Neutrophil (primary cell): ENCODE measurements at regions not wholly inside any gene's neighbourhood (a gene's known extent, or its start where the extent isn't known, plus 50 kb on each side); places are given as distances from the start of the nearest gene placed in this dataset.
"Not testable (repeated sequence)": the region's sequence is repeated elsewhere in the genome, so short reads cannot be mapped to it uniquely, and the experiment has no call there.

ENCODE experiments used
- H3K27ac ChIP-seq: fragments of 200-600 bp; sonication (generic); 2 replicates; pipeline ENCODE4 v1.5.1; 2016; ENCODE audit warnings: mild to moderate bottlenecking, moderate library complexity
- H3K27me3 ChIP-seq: fragments of 200-600 bp; sonication (generic); 2 replicates; pipeline ENCODE4 v1.6.0; 2016; ENCODE audit warnings: mild to moderate bottlenecking
- H3K36me3 ChIP-seq: fragments of 200-600 bp; sonication (generic); 2 replicates; pipeline ENCODE4 v1.5.1; 2017
- H3K4me1 ChIP-seq, 2 experiments: fragments of 200-600 bp in 1 of 2; sonication (generic) in 1 of 2; 1 replicate in 1 of 2; 2 replicates in 1 of 2; pipeline versions ENCODE4 v1.5.1 to v1.6.1; 2013 to 2016; ENCODE audit warnings: low read depth in 1 of 2, low read length in 1 of 2, mild to moderate bottlenecking in 1 of 2, moderate library complexity in 1 of 2; ENCODE audit not compliant: control insufficient read depth in 1 of 2, insufficient read depth in 1 of 2
- H3K4me3 ChIP-seq, 2 experiments: fragments of 200-600 bp in 1 of 2; sonication (generic) in 1 of 2; 1 replicate in 1 of 2; 2 replicates in 1 of 2; pipeline ENCODE4 v1.5.1; 2013 to 2016; ENCODE audit warnings: low read depth in 1 of 2, low read length in 1 of 2, mild to moderate bottlenecking in 1 of 2, moderate library complexity in 1 of 2
- H3K9me3 ChIP-seq: fragments of 200-600 bp; sonication (generic); 2 replicates; pipeline ENCODE4 v1.5.1; 2016
- TF ChIP-seq, protein P1 (sequence below): fragments of 200-600 bp; sonication (generic); IDR thresholded peaks from 2 replicates; pipeline ENCODE4 v1.5.1; 2016; ENCODE audit warnings: antibody characterized with exemption

DNA sequence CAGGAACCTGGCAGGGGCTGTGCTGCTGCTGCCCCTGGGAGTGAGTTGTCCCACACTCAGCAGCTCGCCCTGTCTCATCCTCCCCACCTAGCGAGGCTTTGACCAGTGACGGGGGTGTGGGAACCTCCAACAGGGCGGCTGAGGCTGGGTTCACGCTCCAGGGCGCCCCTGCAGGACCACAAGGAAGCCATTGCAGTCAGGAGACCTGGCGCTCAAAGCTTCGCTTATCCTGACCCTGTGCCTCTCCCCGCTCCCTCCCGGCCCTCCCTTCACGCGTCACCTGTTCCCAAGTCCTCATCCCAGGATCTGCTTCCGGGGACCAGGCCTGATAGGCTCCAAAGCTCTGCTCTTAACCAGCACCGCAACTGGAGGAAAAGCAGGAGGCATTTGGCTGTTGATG, 272.0 kb upstream of the SFSWAP start:
- H3K4me3 ChIP-seq = no peak overlapping the region
- TF ChIP-seq, protein P1, sequence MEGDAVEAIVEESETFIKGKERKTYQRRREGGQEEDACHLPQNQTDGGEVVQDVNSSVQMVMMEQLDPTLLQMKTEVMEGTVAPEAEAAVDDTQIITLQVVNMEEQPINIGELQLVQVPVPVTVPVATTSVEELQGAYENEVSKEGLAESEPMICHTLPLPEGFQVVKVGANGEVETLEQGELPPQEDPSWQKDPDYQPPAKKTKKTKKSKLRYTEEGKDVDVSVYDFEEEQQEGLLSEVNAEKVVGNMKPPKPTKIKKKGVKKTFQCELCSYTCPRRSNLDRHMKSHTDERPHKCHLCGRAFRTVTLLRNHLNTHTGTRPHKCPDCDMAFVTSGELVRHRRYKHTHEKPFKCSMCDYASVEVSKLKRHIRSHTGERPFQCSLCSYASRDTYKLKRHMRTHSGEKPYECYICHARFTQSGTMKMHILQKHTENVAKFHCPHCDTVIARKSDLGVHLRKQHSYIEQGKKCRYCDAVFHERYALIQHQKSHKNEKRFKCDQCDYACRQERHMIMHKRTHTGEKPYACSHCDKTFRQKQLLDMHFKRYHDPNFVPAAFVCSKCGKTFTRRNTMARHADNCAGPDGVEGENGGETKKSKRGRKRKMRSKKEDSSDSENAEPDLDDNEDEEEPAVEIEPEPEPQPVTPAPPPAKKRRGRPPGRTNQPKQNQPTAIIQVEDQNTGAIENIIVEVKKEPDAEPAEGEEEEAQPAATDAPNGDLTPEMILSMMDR = no peak
- H3K9me3 ChIP-seq = no peaks in the 10 kb centered on the region
- H3K27ac ChIP-seq = no peak overlapping the region
- peaks cover 38% of the 10 kb centered on the region for H3K27me3 ChIP-seq
- no peaks in the 10 kb centered on the region for H3K36me3 ChIP-seq
- no peaks in the 10 kb centered on the region for H3K4me1 ChIP-seq

DNA sequence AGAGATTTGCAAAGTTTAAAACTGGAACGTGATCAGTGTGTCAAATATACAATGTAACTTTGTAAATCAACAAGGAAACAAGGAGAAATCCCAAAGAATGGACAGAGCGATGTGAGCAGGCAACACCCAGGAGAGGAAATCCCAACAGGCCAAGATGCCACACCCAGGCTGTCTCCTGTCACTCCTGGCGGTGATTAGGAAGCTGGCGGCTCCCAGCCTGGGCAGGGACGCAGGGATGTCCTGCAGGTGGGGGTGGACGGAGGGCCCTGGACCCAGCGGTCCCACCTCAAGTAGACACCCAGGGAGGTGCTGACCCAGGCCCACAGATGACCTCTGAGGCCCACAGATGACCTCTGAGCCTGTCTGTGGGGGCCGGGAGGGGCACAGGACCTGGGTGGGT, 271.1 kb upstream of the SFSWAP start:
- H3K27me3 ChIP-seq = peaks cover 30% of the 10 kb centered on the region
- not testable (repeated sequence) for H3K9me3 ChIP-seq, H3K27ac ChIP-seq, H3K36me3 ChIP-seq, H3K4me1 ChIP-seq, H3K4me3 ChIP-seq

DNA sequence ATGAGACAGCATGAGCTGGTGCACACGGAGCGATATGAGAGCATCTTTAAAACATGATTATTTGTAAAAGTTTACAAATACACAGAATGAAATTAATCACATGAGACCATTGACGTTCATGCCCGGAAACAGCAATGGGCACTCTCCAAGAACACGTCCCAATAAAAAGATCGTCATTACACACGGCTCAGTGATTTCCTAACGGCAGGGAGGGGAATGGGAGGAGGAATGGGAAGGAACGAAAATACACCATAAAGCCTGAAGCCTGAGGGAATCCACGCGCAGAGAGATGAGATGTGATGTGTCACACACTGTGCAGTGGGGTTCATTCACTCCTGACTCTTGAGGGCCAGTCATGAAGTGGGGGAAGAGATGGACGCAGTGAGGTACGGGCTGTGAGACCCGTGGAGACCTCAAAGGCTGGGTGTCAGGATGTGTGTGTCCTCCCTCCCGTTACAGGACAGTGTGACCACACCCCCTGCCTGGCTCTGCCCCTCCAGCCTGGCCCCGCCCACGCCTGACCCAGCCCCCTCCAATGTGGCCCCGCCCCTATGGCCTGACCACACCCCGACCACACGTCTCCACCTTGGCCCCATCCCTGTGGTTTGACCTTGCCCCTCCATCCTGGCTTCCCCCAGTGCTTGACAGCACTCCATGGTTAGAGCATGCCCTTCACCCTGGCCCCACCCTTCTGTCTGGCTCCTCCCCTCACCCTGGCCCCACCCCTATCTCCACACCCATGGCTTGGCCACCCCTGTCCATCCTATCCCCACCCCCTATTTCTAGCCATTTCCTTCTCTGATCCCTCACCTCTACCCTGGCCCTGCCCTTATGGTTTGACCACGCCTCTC, 270.5 kb upstream of the SFSWAP start:
- not testable (repeated sequence) for H3K4me3 ChIP-seq, H3K27ac ChIP-seq, H3K36me3 ChIP-seq, H3K4me1 ChIP-seq, H3K9me3 ChIP-seq
- peaks cover 23% of the 10 kb centered on the region for H3K27me3 ChIP-seq

DNA sequence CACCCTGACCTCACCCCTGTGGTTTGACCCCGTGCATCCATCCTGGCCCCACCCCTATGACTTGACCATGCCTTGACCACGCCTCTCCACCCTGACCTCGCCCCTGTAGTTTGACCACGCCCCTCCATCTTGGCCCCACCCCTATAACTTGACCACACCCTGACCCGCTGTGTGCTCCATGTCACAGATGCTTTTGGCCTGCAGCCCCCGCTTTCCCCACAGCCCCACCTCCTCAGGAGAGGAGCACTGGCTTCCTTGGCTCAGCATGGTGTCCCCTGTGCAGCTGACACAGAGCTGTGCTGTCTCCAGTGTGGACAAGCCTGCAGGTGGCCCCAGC, 269.9 kb upstream of the SFSWAP start:
- peaks cover 17% of the 10 kb centered on the region for H3K27me3 ChIP-seq
- TF ChIP-seq, protein P1 = no peak
- H3K36me3 ChIP-seq = no peaks in the 10 kb centered on the region
- H3K27ac ChIP-seq = no peak overlapping the region
- no peak overlapping the region for H3K4me3 ChIP-seq
- H3K9me3 ChIP-seq = no peaks in the 10 kb centered on the region
- H3K4me1 ChIP-seq = no peaks in the 10 kb centered on the region

DNA sequence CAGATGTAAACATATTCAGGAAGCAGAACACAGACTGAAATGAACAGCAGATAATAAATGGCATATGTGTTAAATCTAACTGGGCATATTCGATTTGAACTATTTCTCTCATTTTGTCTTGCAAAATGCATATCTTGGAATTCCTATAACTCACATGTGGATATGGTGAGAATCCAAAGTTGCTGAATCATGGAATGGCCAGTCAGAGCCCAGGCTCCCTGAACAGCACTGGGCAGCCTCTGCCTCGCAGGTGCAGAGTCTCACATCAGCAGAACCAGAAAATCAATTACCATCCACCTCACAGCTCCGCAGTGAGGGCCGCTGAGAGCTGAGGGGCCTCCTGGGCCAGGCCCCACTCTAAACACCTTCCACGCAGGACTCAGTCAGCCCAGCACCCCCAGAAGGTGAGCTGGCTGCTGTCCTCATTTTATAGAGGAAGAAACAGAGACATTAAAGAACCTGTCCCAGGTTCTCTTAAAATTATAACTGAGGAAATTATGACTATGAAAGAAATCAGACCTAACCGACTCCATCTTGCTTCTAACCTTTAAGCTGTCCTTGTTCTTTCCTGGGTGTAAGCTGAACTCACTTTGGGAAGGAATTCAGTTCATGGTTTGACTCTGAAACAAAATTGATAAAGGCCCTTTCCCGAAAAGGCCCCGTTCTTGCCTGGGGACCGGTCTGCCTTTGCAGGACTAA, 269.1 kb upstream of the SFSWAP start:
- peaks cover 10% of the 10 kb centered on the region for H3K27me3 ChIP-seq
- H3K9me3 ChIP-seq = no peaks in the 10 kb centered on the region
- H3K4me3 ChIP-seq = no peak overlapping the region
- TF ChIP-seq, protein P1 = no peak
- no peaks in the 10 kb centered on the region for H3K36me3 ChIP-seq
- no peak overlapping the region for H3K27ac ChIP-seq
- H3K4me1 ChIP-seq = no peaks in the 10 kb centered on the region

DNA sequence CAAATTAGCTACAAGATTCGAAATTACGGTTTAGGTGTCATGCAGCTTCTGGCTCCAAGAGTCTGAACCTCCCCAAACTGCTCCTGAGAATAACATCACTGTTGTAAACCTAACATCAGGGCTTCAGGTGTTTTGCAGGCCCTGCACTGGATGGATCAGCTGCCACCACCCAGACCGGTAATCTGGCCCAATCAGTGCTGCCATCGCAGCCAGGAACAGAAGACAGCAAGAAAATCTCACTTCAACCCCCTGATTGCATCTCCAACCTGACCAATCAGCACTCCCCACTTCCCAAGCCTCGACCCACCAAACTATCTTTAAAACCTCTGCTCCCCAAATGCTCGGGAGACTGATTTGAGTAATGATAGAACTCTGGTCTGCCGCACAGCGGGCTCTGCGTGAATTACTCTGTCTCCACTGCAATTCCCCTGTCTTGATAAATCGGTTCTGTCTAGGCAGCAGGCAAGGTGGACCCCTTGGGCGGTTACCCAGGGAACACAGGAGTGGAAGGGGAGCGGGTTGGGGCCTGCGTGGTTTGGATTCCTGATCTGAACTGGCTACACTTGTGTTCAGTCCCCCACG, 268.5 kb upstream of the SFSWAP start:
- H3K9me3 ChIP-seq = no peaks in the 10 kb centered on the region
- TF ChIP-seq, protein P1 = no peak
- H3K27ac ChIP-seq = no peak overlapping the region
- H3K27me3 ChIP-seq = peaks cover 3% of the 10 kb centered on the region
- no peak overlapping the region for H3K4me3 ChIP-seq
- no peaks in the 10 kb centered on the region for H3K4me1 ChIP-seq
- H3K36me3 ChIP-seq = no peaks in the 10 kb centered on the region
